ENCODE measurements at regions not wholly inside any gene's neighbourhood (a gene's known extent, or its start where the extent isn't known, plus 50 kb on each side); places are given as distances from the start of the nearest gene placed in this dataset.

DNA sequence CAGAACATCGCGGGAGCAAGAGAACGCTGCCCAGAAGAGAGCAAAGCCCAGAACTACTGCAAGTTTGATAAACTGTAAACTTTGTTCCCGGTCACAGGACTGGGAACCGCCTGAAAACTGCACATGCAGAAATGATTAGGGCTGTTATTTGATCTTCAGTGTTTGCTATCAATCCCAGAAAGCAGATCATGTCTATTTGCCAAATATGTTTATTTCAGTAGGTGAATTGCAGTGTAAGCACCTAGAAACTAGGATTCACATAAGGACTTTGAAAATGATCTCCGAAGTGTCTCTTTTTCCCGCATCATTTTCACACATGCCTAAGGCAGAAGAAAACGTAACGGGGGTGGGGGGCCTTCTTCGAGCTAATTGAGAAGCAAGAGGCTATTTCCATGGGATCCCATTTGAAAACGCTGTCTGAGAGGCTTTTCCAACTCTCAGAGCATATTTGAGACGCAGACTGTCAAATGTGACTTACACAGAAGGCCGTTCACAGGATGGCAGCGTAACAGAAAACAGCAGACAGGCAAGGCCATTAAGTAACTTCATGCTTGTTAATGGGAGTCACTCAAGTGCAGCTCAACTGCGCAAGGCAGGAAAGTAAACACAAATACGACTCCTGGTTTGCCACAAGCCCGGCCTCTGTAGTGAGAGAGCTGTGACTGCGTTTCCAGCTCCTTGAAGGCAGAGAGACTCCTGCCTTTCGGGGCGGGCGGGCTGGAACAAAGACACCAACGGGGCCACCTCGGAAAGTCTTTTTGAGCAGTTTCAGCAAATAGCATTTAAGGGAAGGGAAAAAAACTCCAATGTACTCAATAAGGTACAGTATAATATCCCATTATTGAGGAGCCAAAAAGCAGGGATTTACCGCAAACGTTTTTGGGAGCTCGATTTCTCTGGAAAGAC, 144.7 kb upstream of the ZNF217 start:
- peaks cover 33 to 75% (median 60%) of the 10 kb centered on the region in 6 donors for H3K4me1 ChIP-seq

GRCh38 chr20:53737396-53738038, 143.9 kb upstream of the ZNF217 start:
- H3K4me3 ChIP-seq = peak overlapping the region in 1 of 8 donors; percentile 25
- H3K27ac ChIP-seq = peak overlapping the region; percentile 28 to 87 (median 80)
- WGBS, 5 donors = 60 to 76% (median 65%) methylated on average over 8 of the region's 8 CpGs
- no peaks in the 10 kb centered on the region for H3K27me3 ChIP-seq (replicated peaks in 1 of 7)
- no peaks in the 10 kb centered on the region for H3K36me3 ChIP-seq
- H3K9me3 ChIP-seq = no peaks in the 10 kb centered on the region
- intact Hi-C loops (cut with DNase I; ENCODE audit: low total_unique reads) = no loop called here
- DNase-seq = no peak
- TF ChIP-seq POLR2A (IDR thresholded peaks at IDR 0.05) = no peak
- TF ChIP-seq, protein P1, sequence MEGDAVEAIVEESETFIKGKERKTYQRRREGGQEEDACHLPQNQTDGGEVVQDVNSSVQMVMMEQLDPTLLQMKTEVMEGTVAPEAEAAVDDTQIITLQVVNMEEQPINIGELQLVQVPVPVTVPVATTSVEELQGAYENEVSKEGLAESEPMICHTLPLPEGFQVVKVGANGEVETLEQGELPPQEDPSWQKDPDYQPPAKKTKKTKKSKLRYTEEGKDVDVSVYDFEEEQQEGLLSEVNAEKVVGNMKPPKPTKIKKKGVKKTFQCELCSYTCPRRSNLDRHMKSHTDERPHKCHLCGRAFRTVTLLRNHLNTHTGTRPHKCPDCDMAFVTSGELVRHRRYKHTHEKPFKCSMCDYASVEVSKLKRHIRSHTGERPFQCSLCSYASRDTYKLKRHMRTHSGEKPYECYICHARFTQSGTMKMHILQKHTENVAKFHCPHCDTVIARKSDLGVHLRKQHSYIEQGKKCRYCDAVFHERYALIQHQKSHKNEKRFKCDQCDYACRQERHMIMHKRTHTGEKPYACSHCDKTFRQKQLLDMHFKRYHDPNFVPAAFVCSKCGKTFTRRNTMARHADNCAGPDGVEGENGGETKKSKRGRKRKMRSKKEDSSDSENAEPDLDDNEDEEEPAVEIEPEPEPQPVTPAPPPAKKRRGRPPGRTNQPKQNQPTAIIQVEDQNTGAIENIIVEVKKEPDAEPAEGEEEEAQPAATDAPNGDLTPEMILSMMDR (IDR thresholded peaks at IDR 0.05 in 8 of 11, conservative IDR thresholded peaks at IDR 0.05 in 3 of 11) = no peak
- no peak for TF ChIP-seq POLR2AphosphoS5 (IDR thresholded peaks at IDR 0.05)
- peaks cover 33 to 75% (median 60%) of the 10 kb centered on the region in 6 donors for H3K4me1 ChIP-seq

More for the DNA sequence above, 144.7 kb upstream of the ZNF217 start:
- WGBS, 5 donors = 68 to 77% (median 70%) methylated on average over 26 of the region's 26 CpGs
- Histone ChIP-seq H3K27me3 (replicated peaks in 1 of 7) (no peaks in the 10 kb centered on the region), H3K36me3 (no peaks in the 10 kb centered on the region), H3K4me3 (peak overlapping the region in 1 of 8 donors; percentile 12), H3K9me3 (no peaks in the 10 kb centered on the region), H3K27ac (peak overlapping the region; percentile 20 to 87 (median 80))
- intact Hi-C loops (cut with DNase I; ENCODE audit: low total_unique reads) = no loop called here
- TF ChIP-seq POLR2A (IDR thresholded peaks at IDR 0.05) (peak in 1 of 3 donors; percentile 6), POLR2AphosphoS5 (IDR thresholded peaks at IDR 0.05) (peak in 2 of 3 donors; percentile 60 to 77)
- TF ChIP-seq, protein P1 (IDR thresholded peaks at IDR 0.05 in 8 of 11, conservative IDR thresholded peaks at IDR 0.05 in 3 of 11) = no peak
- no peak for DNase-seq

GRCh38 chr20:53736757-53737395, 143.2 kb upstream of the ZNF217 start:
- 10 to 19% (median 13%) methylated on average over 6 of the region's 6 CpGs for WGBS, 5 donors
- TF ChIP-seq, protein P1 (IDR thresholded peaks at IDR 0.05 in 8 of 11, conservative IDR thresholded peaks at IDR 0.05 in 3 of 11) = no peak
- TF ChIP-seq POLR2AphosphoS5 (IDR thresholded peaks at IDR 0.05) = no peak
- no peak for TF ChIP-seq POLR2A (IDR thresholded peaks at IDR 0.05)
- H3K4me3 ChIP-seq = peak overlapping the region in 1 of 8 donors; percentile 25
- H3K4me1 ChIP-seq = peaks cover 33 to 71% (median 60%) of the 10 kb centered on the region in 6 donors
- H3K27ac ChIP-seq = peak overlapping the region; percentile 28 to 87 (median 78)
- no peaks in the 10 kb centered on the region for H3K9me3 ChIP-seq
- H3K36me3 ChIP-seq = no peaks in the 10 kb centered on the region
- intact Hi-C loops (cut with DNase I; ENCODE audit: low total_unique reads) = no loop called here
- H3K27me3 ChIP-seq (replicated peaks in 1 of 7) = no peaks in the 10 kb centered on the region
- no peak for DNase-seq

All from spleen (tissue), 11 donors.